ENCODE measurements at regions not wholly inside any gene's neighbourhood (a gene's known extent, or its start where the extent isn't known, plus 50 kb on each side); places are given as distances from the start of the nearest gene placed in this dataset.

DNA sequence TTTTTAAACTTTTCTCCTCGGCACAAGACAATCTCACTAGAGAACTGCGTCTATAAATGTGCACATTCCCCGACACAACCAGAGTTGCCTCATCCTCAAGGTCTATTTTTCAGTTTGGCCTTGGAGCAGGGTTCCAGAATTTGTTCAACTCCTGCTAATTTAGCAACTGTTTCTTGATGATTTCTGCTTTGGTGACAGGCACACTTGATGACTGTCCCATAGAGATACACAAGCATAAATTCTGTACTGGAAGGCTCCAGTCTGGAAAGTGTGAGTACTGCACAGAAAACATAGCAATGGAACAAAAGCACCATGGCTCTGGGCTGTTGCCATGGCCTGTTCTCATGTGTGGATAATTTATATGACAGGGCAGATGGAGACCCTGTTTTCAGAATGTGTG, 379.6 kb upstream of the PDZRN3 start:
- TF ChIP-seq, protein P1, sequence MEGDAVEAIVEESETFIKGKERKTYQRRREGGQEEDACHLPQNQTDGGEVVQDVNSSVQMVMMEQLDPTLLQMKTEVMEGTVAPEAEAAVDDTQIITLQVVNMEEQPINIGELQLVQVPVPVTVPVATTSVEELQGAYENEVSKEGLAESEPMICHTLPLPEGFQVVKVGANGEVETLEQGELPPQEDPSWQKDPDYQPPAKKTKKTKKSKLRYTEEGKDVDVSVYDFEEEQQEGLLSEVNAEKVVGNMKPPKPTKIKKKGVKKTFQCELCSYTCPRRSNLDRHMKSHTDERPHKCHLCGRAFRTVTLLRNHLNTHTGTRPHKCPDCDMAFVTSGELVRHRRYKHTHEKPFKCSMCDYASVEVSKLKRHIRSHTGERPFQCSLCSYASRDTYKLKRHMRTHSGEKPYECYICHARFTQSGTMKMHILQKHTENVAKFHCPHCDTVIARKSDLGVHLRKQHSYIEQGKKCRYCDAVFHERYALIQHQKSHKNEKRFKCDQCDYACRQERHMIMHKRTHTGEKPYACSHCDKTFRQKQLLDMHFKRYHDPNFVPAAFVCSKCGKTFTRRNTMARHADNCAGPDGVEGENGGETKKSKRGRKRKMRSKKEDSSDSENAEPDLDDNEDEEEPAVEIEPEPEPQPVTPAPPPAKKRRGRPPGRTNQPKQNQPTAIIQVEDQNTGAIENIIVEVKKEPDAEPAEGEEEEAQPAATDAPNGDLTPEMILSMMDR (IDR thresholded peaks at IDR 0.05), result no peak
- TF ChIP-seq POLR2A (IDR thresholded peaks at IDR 0.05), result no peak

All from esophagus squamous epithelium (tissue), 4 donors.